HepG2 (cell line): ENCODE measurements at regions not wholly inside any gene's neighbourhood (a gene's known extent, or its start where the extent isn't known, plus 50 kb on each side); places are given as distances from the start of the nearest gene placed in this dataset.

Source experiments
- ATAC-seq: fragments of 200-7000 bp; cut with Tn5 transposase; 3 replicates; pipeline ENCODE4 v1.9.1; 2020; ENCODE audit warnings: mild to moderate bottlenecking, moderate library complexity
- BruUV-seq: library from RNA; stranded (reverse); fragments of 400-500 nt; replicated peaks from 2 replicates; lab custom pipeline; 2021; lab: Mats Ljungman, UMichigan
- CTCF ChIA-PET: fragments of 300-600 bp; formaldehyde crosslinking; extraction: SDS; loops from one replicate; lab custom pipeline; 2021; ENCODE audit warnings: low total read pairs, inconsistent platforms, low intra/inter-chr PET ratio; lab: Yijun Ruan, JAX
- POLR2A ChIA-PET: fragments of 350-600 bp; sonication (Branson Sonifier 250); formaldehyde crosslinking; loops from one replicate; lab custom pipeline; 2020; ENCODE audit warnings: antibody characterized with exemption, inconsistent platforms; lab: Yijun Ruan, JAX
- DNase-seq: peaks from one replicate; pipeline ENCODE4 v3.0.0-alpha.2; 2015; ENCODE audit warnings: low spot score
- FAIRE-seq: peaks from 3 replicates; lab custom pipeline; 2011; peaks lifted over from hg19 to GRCh38; lab: Jason Lieb, UNC
- H2AFZ ChIP-seq: one replicate; pipeline ENCODE4 v1.6.1; 2011; ENCODE audit warnings: low read length, inconsistent platforms
- H3K27ac ChIP-seq: fragments of 300-600 bp; 3 replicates; pipeline ENCODE4 v1.8.0; 2011; ENCODE audit warnings: mixed run types, mild to moderate bottlenecking, mixed read lengths, low read length, inconsistent platforms; ENCODE audit not compliant: insufficient read depth; ENCODE audit errors: extremely low read length
- H3K27me3 ChIP-seq, 2 experiments: fragments of 200-600 bp in 1 of 2; 2 replicates in 1 of 2; 3 replicates in 1 of 2; pipeline versions ENCODE4 v1.6.0 to v1.8.0; 2011; ENCODE audit warnings: low read length in 2 of 2, mild to moderate bottlenecking in 2 of 2, moderate library complexity in 2 of 2, inconsistent platforms in 1 of 2; ENCODE audit not compliant: insufficient read depth in 2 of 2, control insufficient read depth in 1 of 2
- H3K36me3 ChIP-seq, 2 experiments: fragments of 200-600 bp in 1 of 2; replicated peaks in 1 of 2; 2 replicates in 1 of 2; 3 replicates in 1 of 2; pipeline versions ENCODE4 v1.5.1 to v1.8.0; 2011; ENCODE audit warnings: low read length in 2 of 2, inconsistent platforms in 1 of 2; ENCODE audit not compliant: insufficient read depth in 2 of 2, control insufficient read depth in 1 of 2
- H3K4me1 ChIP-seq: 2 replicates; pipeline ENCODE4 v1.5.1; 2012; ENCODE audit warnings: low read length, inconsistent platforms; ENCODE audit not compliant: insufficient read depth
- H3K4me2 ChIP-seq: 2 replicates; pipeline ENCODE4 v1.6.0; 2011; ENCODE audit warnings: low read depth, low read length, inconsistent platforms
- H3K4me3 ChIP-seq, 3 experiments: fragments of 200-600 bp in 1 of 3; sonication (generic), shearing (Covaris generic) in 1 of 3; replicated peaks in 1 of 3; 2 replicates each; pipeline ENCODE4 v1.5.1; 2011 to 2016; ENCODE audit warnings: low read length in 3 of 3, inconsistent platforms in 2 of 3, low read depth in 2 of 3, mild to moderate bottlenecking in 2 of 3, control low read depth in 1 of 3, mixed read lengths in 1 of 3; ENCODE audit not compliant: insufficient read depth in 1 of 3
- H3K79me2 ChIP-seq: one replicate; pipeline ENCODE4 v1.6.1; 2011; ENCODE audit warnings: low read length, inconsistent platforms; ENCODE audit not compliant: insufficient read depth
- H3K9ac ChIP-seq: 2 replicates; pipeline ENCODE4 v1.6.0; 2011; ENCODE audit warnings: mild to moderate bottlenecking, low read depth, low read length, inconsistent platforms; ENCODE audit not compliant: insufficient read depth
- H3K9me3 ChIP-seq: 2 replicates; pipeline ENCODE4 v1.5.1; 2012; ENCODE audit warnings: mild to moderate bottlenecking, low read length
- H4K20me1 ChIP-seq: 2 replicates; pipeline ENCODE4 v1.6.0; 2011; ENCODE audit warnings: inconsistent platforms, mild to moderate bottlenecking, low read length, moderate library complexity; ENCODE audit not compliant: insufficient read depth
- ARNT ChIP-seq: fragments of 450-650 bp; IDR thresholded peaks from 2 replicates; pipeline ENCODE4 v1.6.1; 2017
- ARNTL ChIP-seq: sonication (generic); formaldehyde crosslinking; IDR thresholded peaks from 2 replicates; pipeline ENCODE4 v1.4.0; 2020; ENCODE audit warnings: mild to moderate bottlenecking, missing genetic modification reagents
- NCOA5 ChIP-seq: sonication (generic); formaldehyde crosslinking; IDR thresholded peaks from 2 replicates; pipeline ENCODE4 v1.4.0; 2020; ENCODE audit warnings: missing genetic modification reagents
- TIGD3 ChIP-seq: sonication (generic); formaldehyde crosslinking; IDR thresholded peaks from 2 replicates; pipeline ENCODE4 v1.5.1; 2020; ENCODE audit warnings: mild to moderate bottlenecking, missing genetic modification reagents, borderline replicate concordance
- ZBTB49 ChIP-seq: sonication (generic); formaldehyde crosslinking; IDR thresholded peaks from 2 replicates; pipeline ENCODE4 v1.4.0; 2020; ENCODE audit warnings: missing genetic modification reagents, borderline replicate concordance
- WGBS: methylation state at CpG from one replicate; pipeline ENCODE4 v1.1.6; 2017; ENCODE audit warnings: low lambda C conversion rate; 5-methylcytosine and 5-hydroxymethylcytosine counted together
- in situ Hi-C: cut with HindIII; loops from 2 replicates; pipeline ENCODE4 v1.10.0; 2017; ENCODE audit warnings: low pct_unique_long_range_greater_than_20kb; ENCODE audit not compliant: extremely low pct_ligation_motif_present
- intact Hi-C: fragments of 100-400 bp; cut with micrococcal nuclease; formaldehyde crosslinking; loops from one replicate; pipeline ENCODE4 v1.10.0; 2022; ENCODE audit not compliant: unreplicated experiment

- no peak overlapping the region for H3K4me2 ChIP-seq
- ATAC-seq = no peak
- no peak for FAIRE-seq
- intact Hi-C loops (no loop called here), in situ Hi-C loops (loop anchor here (25.0 kb wide), 1 partner anchor 444 kb away; the partner anchor contains the start of gene PAPSS2)
- H3K27me3 ChIP-seq = no peaks in the 10 kb centered on the region; a peak in 1 of 5 replicates
- H3K9me3 ChIP-seq = no peaks in the 10 kb centered on the region
- H4K20me1 ChIP-seq = no peaks in the 10 kb centered on the region
- 53% methylated on average over 2 of the region's 2 CpGs for WGBS
- no peaks in the 10 kb centered on the region for H3K4me1 ChIP-seq
- TF ChIP-seq ARNT (no peak), ARNTL (no peak), NCOA5 (CRISPR knock-in tag) (no peak), TIGD3 (no peak), ZBTB49 (no peak)
- ChIA-PET POLR2A (no interaction called here), CTCF (no interaction called here)
- no peak overlapping the region for H3K27ac ChIP-seq
- H2AFZ ChIP-seq = no peak overlapping the region
- no peaks in the 10 kb centered on the region for H3K79me2 ChIP-seq
- H3K9ac ChIP-seq = no peak overlapping the region
- no peaks in the 10 kb centered on the region for H3K36me3 ChIP-seq
- no peak overlapping the region for H3K4me3 ChIP-seq
- BruUV-seq = no TSS peak
- no peak for DNase-seq
Observed at GRCh38 chr10:88106366-88106765, 242.9 kb downstream of the PTEN start.
